Activated CD8-positive, alpha-beta memory T cell treated with anti-CD3 and anti-CD28 coated beads, Interleukin-2, amount 10 ng/mL, durations not matched to agents 7 days and 5 days (primary cell): ENCODE measurements at regions not wholly inside any gene's neighbourhood (a gene's known extent, or its start where the extent isn't known, plus 50 kb on each side); places are given as distances from the start of the nearest gene placed in this dataset.

Source experiments
- ATAC-seq: fragments of 150-1000 bp; cut with Tn5 transposase; one replicate; pipeline ENCODE4 v1.10.0; 2021; ENCODE audit warnings: moderate library complexity
- CTCF ChIA-PET: fragments of 350-600 bp; sonication (Branson Sonifier 250); formaldehyde crosslinking; loops from one replicate; lab custom pipeline; 2021; ENCODE audit warnings: antibody characterized with exemption; lab: Charles Lee
- DNase-seq: peaks from one replicate; pipeline ENCODE4 v3.0.0-alpha.2; 2020
- H3K27ac Mint-ChIP-seq: one replicate; pipeline ENCODE4 v1.8.0; 2021; ENCODE audit warnings: mild to moderate bottlenecking, mixed read lengths
- H3K27me3 Mint-ChIP-seq: one replicate; pipeline ENCODE4 v1.8.0; 2021; ENCODE audit warnings: mixed read lengths
- H3K36me3 Mint-ChIP-seq: one replicate; pipeline ENCODE4 v1.8.0; 2021; ENCODE audit warnings: mild to moderate bottlenecking, mixed read lengths
- H3K4me1 Mint-ChIP-seq: one replicate; pipeline ENCODE4 v1.8.0; 2021; ENCODE audit warnings: mixed read lengths
- H3K4me3 Mint-ChIP-seq: one replicate; pipeline ENCODE4 v1.8.0; 2021; ENCODE audit warnings: mild to moderate bottlenecking, moderate library complexity, mixed read lengths
- H3K9me3 Mint-ChIP-seq: one replicate; pipeline ENCODE4 v1.8.0; 2022; ENCODE audit warnings: low read depth, mixed read lengths

DNA sequence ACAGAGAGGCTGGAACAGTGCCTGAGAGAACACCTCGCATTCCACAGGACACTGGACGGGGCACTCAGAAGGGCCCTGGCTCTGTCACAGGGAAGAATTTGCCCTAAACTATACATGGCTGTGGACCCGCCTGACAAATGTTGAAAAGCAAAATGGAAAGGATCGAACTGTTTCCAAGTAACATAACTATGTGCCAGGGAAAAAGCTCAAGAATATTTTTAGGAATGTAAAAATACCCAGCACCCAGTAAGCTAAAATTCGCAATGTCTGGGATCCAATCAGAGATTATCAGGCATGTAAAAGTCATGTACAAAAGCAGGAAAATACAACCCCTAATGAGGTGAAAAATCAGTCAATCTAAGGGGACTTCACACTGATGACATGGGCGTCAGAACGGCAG, 215.9 kb downstream of the TTLL2 start:
- CTCF ChIA-PET = no interaction called here
- no peak for DNase-seq
- H3K27me3 Mint-ChIP-seq = peaks cover 8% of the 10 kb centered on the region
- H3K4me1 Mint-ChIP-seq = no peaks in the 10 kb centered on the region
- no peak overlapping the region for H3K4me3 Mint-ChIP-seq
- H3K36me3 Mint-ChIP-seq = no peaks in the 10 kb centered on the region
- H3K27ac Mint-ChIP-seq = no peak overlapping the region
- no peaks in the 10 kb centered on the region for H3K9me3 Mint-ChIP-seq
- no peak for ATAC-seq

- H3K36me3 Mint-ChIP-seq = no peaks in the 10 kb centered on the region
- H3K27me3 Mint-ChIP-seq = peaks cover 6% of the 10 kb centered on the region
- DNase-seq (no peak), ATAC-seq (no peak)
- CTCF ChIA-PET = no interaction called here
- H3K4me3 Mint-ChIP-seq = no peak overlapping the region
- no peak overlapping the region for H3K27ac Mint-ChIP-seq
- no peaks in the 10 kb centered on the region for H3K4me1 Mint-ChIP-seq
- no peaks in the 10 kb centered on the region for H3K9me3 Mint-ChIP-seq
These were observed 216.7 kb downstream of the TTLL2 start for GRCh38 chr6:167541544-167541943.

DNA sequence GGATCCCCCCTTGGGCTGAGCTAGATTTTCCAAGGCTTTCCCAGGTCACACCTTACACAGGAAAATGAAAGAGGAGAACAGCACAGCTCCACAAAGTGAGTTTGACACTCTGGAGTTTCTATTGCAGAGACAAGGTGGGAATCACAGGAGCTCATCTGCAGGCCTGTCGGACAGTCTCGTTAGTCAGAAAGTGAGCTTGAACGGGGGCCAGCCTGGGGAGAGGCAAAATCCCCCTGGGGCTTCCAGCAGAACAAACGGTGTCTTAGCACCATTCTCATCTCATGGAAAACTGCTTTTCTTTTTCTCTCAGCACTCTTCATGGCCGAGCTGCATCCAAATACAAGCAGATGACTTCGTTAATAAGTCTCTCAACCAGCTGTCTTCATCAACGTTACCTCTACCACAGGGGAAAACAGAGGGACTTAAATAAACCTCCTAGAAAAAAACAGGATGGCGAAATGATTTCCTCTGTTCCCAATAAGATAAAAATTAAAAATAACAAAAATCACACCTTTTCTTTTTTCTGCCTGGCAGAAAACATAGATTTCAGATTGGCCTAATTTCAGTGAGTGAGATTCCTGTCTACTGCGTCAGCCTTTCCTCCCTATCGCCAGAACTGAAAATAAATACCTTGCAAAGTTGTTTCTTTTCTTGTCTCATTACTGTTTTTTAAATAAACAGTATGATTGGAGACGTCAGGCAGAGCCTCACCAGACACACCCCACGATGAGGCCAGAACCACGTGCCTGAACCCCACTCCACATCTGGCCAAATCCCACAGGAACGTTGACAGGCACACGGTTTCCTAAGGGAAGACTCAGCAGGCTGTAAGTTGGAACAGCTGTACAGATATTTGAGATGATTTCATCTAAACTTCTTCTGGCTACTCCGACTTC, 219.0 kb downstream of the TTLL2 start:
- no peaks in the 10 kb centered on the region for H3K9me3 Mint-ChIP-seq
- H3K4me1 Mint-ChIP-seq = no peaks in the 10 kb centered on the region
- no peak overlapping the region for H3K27ac Mint-ChIP-seq
- H3K36me3 Mint-ChIP-seq = no peaks in the 10 kb centered on the region
- no peak overlapping the region for H3K4me3 Mint-ChIP-seq
- H3K27me3 Mint-ChIP-seq = no peaks in the 10 kb centered on the region
- ATAC-seq (no peak), DNase-seq (no peak)
- CTCF ChIA-PET = no interaction called here

DNA sequence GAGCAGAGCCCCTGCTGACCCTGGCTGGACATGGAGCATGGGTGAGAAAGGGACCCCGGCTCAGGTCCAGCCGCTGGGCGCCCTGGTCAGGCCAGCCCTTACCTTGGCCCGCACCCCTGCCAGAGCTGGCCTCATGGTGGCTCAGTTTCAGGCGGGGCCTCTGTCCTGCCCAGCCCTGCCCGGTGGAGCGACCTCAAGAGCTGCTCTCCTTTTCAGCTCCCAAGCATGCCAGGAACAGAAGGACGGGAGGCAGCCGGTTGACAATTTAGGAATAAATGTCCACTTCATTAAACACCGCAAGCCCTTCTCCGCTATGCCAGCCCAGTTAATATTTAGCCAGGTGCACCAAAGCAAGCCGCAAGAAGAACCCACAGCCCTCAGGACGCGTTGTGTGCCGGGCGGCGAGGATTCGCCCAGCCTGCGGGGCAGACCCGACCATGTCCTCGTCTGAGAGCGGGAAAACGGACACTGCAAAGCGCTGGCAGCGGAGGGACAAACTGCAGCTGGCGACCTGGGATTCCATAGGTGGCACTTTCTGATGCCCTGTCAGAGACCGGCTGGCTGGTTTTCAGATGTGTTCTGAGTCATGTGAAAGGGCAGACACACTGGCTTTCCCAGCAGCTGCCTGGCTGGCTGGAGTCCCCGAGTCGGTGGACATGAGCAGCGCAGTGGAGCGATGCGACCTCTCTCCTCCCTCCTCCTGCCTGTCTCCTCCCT, 221.9 kb downstream of the TTLL2 start:
- H3K36me3 Mint-ChIP-seq = no peaks in the 10 kb centered on the region
- H3K4me1 Mint-ChIP-seq = no peaks in the 10 kb centered on the region
- no peaks in the 10 kb centered on the region for H3K9me3 Mint-ChIP-seq
- H3K4me3 Mint-ChIP-seq = no peak overlapping the region
- no peaks in the 10 kb centered on the region for H3K27me3 Mint-ChIP-seq
- ATAC-seq = no peak
- H3K27ac Mint-ChIP-seq = no peak overlapping the region
- DNase-seq = no peak
- CTCF ChIA-PET = no interaction called here

DNA sequence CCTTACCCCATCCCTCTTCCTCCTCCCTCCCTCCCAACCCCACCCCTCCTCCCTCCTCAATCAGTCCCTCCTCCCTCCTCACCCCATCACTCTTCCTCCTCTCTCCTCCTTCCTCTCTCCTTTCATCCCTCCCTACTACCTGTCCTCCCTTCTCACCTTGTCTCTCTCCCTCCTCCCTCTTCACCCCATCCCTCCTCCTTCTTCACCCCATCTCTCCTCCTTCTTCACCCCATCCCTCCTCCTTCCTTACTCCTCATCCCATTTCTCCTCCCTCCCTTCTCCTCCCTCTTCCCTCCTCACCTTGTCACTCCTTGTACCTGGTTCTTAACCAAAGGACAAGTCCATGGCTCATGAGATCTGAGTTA, 222.4 kb downstream of the TTLL2 start:
- H3K9me3 Mint-ChIP-seq = no peaks in the 10 kb centered on the region
- H3K27me3 Mint-ChIP-seq = no peaks in the 10 kb centered on the region
- no peak for DNase-seq
- ATAC-seq = no peak
- H3K27ac Mint-ChIP-seq = no peak overlapping the region
- CTCF ChIA-PET = no interaction called here
- no peaks in the 10 kb centered on the region for H3K36me3 Mint-ChIP-seq
- no peaks in the 10 kb centered on the region for H3K4me1 Mint-ChIP-seq
- no peak overlapping the region for H3K4me3 Mint-ChIP-seq

DNA sequence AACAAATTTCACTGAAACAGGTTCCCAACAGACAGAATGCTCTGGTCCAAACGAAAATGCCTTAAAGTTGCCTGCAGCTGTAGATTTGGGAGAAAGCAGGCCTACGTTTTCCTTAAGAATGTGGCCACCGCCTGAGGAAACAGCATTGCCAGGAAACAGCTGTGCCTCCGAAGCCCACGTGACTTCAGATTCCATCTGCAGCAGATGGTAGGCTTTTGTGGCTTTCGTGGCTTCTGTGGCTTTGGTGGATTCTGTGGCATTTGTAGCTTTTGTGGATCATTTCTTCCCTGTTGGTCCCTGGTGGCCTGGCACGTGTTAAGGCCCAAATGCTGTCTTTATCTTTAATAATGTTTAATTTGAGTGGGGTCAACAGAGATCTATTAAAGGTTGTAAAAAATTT, 222.9 kb downstream of the TTLL2 start:
- Mint-ChIP-seq H3K4me1 (no peaks in the 10 kb centered on the region), H3K4me3 (no peak overlapping the region), H3K36me3 (no peaks in the 10 kb centered on the region), H3K9me3 (no peaks in the 10 kb centered on the region), H3K27ac (no peak overlapping the region), H3K27me3 (no peaks in the 10 kb centered on the region)
- no peak for ATAC-seq
- CTCF ChIA-PET = no interaction called here
- no peak for DNase-seq

DNA sequence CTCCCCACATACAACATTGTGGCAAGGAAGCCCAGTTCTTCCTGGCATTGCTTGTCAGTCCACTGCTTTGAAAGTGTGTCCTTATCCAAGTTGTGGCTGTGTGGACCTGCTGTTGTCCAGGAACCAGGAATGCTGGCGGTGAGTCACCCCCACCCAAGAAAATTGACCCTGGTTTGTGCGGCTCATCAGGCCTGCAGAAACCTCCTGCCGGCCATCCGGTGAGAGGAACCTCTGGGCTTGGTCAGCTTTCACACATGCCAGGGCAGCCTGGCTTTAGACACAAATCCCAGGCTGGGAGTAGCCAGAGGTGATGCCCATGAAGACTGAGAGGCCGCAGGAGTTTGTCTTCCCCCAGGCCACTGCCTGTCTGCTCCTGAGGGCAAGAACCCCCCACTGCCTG, 223.6 kb downstream of the TTLL2 start:
- CTCF ChIA-PET = no interaction called here
- H3K27ac Mint-ChIP-seq = no peak overlapping the region
- no peak overlapping the region for H3K4me3 Mint-ChIP-seq
- no peaks in the 10 kb centered on the region for H3K36me3 Mint-ChIP-seq
- DNase-seq (no peak), ATAC-seq (no peak)
- H3K27me3 Mint-ChIP-seq = no peaks in the 10 kb centered on the region
- H3K9me3 Mint-ChIP-seq = no peaks in the 10 kb centered on the region
- no peaks in the 10 kb centered on the region for H3K4me1 Mint-ChIP-seq

DNA sequence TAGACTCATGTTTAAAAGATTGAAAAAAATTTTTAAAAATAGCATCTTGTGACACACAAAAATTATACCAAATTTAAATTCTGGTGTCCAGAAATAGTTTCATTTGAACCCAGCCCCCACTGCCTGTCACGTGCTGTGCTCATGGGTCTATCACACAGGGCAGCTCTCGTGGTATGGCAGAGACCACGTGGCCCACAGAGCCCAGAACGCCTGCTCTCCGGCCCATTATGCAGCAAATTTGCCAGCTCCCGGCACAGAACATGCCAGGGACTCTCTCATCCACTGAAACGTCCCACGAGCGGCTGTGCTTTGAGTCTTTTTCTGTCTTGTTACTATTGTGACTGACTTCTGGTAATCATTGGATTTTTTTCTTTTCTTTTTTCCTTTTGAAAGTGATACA, 224.3 kb downstream of the TTLL2 start:
- ATAC-seq (no peak), DNase-seq (no peak)
- Mint-ChIP-seq H3K27me3 (no peaks in the 10 kb centered on the region), H3K4me1 (no peaks in the 10 kb centered on the region), H3K9me3 (peaks cover 2% of the 10 kb centered on the region), H3K36me3 (no peaks in the 10 kb centered on the region), H3K27ac (no peak overlapping the region), H3K4me3 (no peak overlapping the region)
- CTCF ChIA-PET = interaction anchor here (0.7 kb wide), 1 partner anchor 104 kb away, joined by 3 read pairs; no protein-coding TSS in a partner anchor

DNA sequence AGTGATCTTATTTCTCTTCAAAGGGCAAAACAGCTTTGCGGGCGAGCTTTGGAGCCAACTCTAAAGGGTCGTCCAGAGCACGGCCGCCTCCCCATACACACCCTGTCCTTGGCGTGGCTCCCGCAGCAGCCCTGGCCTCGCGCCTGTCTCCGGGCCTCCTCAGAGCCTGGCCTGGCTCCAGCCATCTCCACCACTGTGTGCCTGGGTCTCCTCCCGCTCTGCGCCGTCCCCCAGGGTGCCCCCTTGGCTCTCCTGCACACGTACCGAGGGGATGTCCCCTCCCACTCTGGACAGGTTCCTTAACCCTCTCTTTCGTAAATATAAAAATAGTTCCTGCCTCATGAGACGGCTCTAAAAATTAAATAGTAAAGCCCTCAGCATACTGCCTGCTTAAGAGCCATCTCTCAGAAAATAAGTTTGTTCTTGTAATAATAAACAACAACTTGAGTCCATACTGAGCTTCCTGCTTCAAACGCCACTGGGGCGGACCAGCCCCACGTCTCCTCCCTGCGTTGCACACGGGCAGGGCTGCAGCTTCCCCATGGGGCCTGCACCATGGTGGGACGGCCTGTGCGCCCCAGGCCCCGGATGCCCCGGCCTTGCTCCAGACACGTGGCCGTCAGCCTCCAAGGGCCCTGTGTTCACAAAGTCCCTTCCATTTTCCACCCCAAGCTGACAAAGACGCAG, 226.2 kb downstream of the TTLL2 start:
- Mint-ChIP-seq H3K36me3 (no peaks in the 10 kb centered on the region), H3K27me3 (no peaks in the 10 kb centered on the region), H3K9me3 (peaks cover 4% of the 10 kb centered on the region), H3K4me3 (no peak overlapping the region), H3K4me1 (no peaks in the 10 kb centered on the region), H3K27ac (no peak overlapping the region)
- ATAC-seq (no peak), DNase-seq (no peak)
- CTCF ChIA-PET = no interaction called here

- H3K36me3 Mint-ChIP-seq = no peaks in the 10 kb centered on the region
- no peak for ATAC-seq
- no peak overlapping the region for H3K4me3 Mint-ChIP-seq
These were observed 226.9 kb downstream of the TTLL2 start for GRCh38 chr6:167551628-167552257.

GRCh38 chr6:167552258-167552630, 227.4 kb downstream of the TTLL2 start:
- Mint-ChIP-seq H3K36me3 (no peaks in the 10 kb centered on the region), H3K27ac (no peak overlapping the region), H3K27me3 (no peaks in the 10 kb centered on the region), H3K4me3 (no peak overlapping the region), H3K4me1 (no peaks in the 10 kb centered on the region), H3K9me3 (peaks cover 4% of the 10 kb centered on the region)
- ATAC-seq (no peak), DNase-seq (no peak)
- CTCF ChIA-PET = no interaction called here

More at GRCh38 chr6:167551628-167552257, 226.9 kb downstream of the TTLL2 start:
- CTCF ChIA-PET = no interaction called here
- Mint-ChIP-seq H3K27ac (no peak overlapping the region), H3K27me3 (no peaks in the 10 kb centered on the region), H3K4me1 (no peaks in the 10 kb centered on the region), H3K9me3 (peaks cover 4% of the 10 kb centered on the region)
- no peak for DNase-seq

DNA sequence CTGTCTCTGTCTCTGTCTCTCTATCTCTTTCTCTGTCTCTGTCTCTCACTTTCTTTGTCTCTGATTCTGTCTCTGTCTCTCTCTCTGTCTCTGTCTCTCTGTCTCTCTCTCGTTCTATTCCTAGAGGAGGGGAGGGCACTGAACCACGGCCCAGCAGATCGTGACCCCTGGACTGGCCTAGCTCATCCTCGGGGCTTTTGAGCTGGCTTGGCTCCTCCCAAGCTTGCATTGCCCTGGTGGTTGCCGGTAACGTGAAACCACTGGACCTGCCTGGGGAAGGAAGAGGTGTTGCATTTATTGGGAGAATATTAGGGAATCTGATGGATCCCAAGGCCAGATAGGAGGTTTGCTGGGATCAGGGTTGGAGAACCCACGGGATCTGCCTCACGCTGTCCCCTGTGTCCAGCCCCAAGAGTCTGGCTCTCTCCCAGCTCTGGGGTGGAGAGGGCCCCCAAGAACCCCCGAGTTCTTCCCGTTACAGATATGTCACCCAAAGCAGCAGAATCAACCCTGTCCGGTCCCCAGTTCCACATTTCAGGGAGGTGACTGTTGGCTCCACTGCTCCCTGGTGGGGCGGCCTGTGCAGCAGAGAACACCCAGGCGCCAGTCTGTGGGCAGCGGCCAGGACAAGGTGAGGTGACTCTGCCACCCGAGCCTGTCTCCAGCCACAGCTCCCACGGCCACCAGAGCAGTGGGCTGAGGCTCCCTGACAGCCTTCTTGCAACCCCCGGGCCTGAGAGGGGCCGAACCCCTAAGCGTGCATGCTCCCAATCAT, 228.3 kb downstream of the TTLL2 start:
- DNase-seq (no peak), ATAC-seq (no peak)
- Mint-ChIP-seq H3K27me3 (no peaks in the 10 kb centered on the region), H3K36me3 (no peaks in the 10 kb centered on the region), H3K4me1 (no peaks in the 10 kb centered on the region), H3K9me3 (peaks cover 4% of the 10 kb centered on the region), H3K4me3 (no peak overlapping the region), H3K27ac (no peak overlapping the region)
- CTCF ChIA-PET = no interaction called here

- Mint-ChIP-seq H3K27ac (no peak overlapping the region), H3K4me1 (no peaks in the 10 kb centered on the region), H3K9me3 (peaks cover 4% of the 10 kb centered on the region), H3K36me3 (no peaks in the 10 kb centered on the region), H3K4me3 (no peak overlapping the region), H3K27me3 (no peaks in the 10 kb centered on the region)
- DNase-seq (no peak), ATAC-seq (no peak)
- CTCF ChIA-PET = no interaction called here
These were observed 228.8 kb downstream of the TTLL2 start for GRCh38 chr6:167553736-167554119.
